ENCODE measurements at regions not wholly inside any gene's neighbourhood (a gene's known extent, or its start where the extent isn't known, plus 50 kb on each side); places are given as distances from the start of the nearest gene placed in this dataset.

DNA sequence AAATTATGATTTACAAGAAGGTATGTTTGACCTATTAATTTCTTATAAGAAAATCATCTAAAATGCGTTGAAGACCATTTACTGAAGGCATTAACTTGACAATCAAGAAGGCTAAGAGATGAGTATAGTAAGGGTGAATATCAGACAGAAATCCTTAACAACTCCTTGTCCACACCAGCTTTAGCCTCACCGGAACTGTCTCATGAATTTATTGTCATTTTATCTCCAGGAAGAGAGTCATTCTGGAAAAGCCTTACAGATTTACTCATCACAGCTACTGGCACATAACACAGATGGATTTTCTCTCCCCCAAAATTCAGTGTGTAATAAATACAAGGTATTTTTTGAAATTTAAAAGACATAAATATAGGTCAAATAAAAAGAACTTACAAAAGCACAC lies 129.4 kb upstream of the LSM8 start:
- Histone ChIP-seq H3K4me3 (no peak overlapping the region), H3K4me1 (ENCODE audit: control insufficient read depth, insufficient read depth, low read length) (no peaks in the 10 kb centered on the region; the same call in 1 of the 2 replicates), H3K79me2 (ENCODE audit: control insufficient read depth, insufficient read depth, low read length) (no peaks in the 10 kb centered on the region), H3K27me3 (replicated peaks in 1 of 2; ENCODE audit: control insufficient read depth in 2 of 2, insufficient read depth in 2 of 2, low read length in 1 of 2) (no peaks in the 10 kb centered on the region), H3K27ac (ENCODE audit: control insufficient read depth, insufficient read depth) (no peak overlapping the region), H3K9ac (ENCODE audit: control insufficient read depth, insufficient read depth, low read length) (no peak overlapping the region), H2AFZ (ENCODE audit: control insufficient read depth, low read depth, low read length) (no peak overlapping the region), H3K36me3 (ENCODE audit: control insufficient read depth in 2 of 2, insufficient read depth in 2 of 2, low read length in 1 of 2) (no peaks in the 10 kb centered on the region), H4K20me1 (ENCODE audit: control insufficient read depth, insufficient read depth) (no peaks in the 10 kb centered on the region), H3K4me2 (ENCODE audit: control insufficient read depth, insufficient read depth) (no peak overlapping the region), H3K9me3 (replicated peaks; ENCODE audit: control insufficient read depth, insufficient read depth, low read length) (no peaks in the 10 kb centered on the region)
- FAIRE-seq, result no peak
- ChIA-PET SMC1A (ENCODE audit: uncharacterized antibody, unreplicated experiment) (interaction anchor here (0.8 to 1.0 kb wide), 2 partner anchors 9 to 26 kb away, joined by 3 read pairs; no protein-coding TSS in a partner anchor), CTCF (no interaction called here), POLR2A (no interaction called here), RAD21 (ENCODE audit: unreplicated experiment) (no interaction called here)
- BruUV-seq (replicated peaks), result no TSS peak
- no peak for DNase-seq (ENCODE audit: low read depth, low spot score)
- TF ChIP-seq POU2F2 (IDR thresholded peaks at IDR 0.05; ENCODE audit: borderline replicate concordance, low read depth, low read length) (no peak), STAT1 (conservative IDR thresholded peaks at IDR 0.05) (no peak), NR2F1 (conservative IDR thresholded peaks at IDR 0.05) (no peak), HDGF (IDR thresholded peaks at IDR 0.05) (no peak), FOS (IDR thresholded peaks at IDR 0.05; ENCODE audit: borderline replicate concordance, extremely low read depth, insufficient read length) (no peak), SUPT20H (IDR thresholded peaks at IDR 0.05; ENCODE audit: borderline replicate concordance, control insufficient read depth, low read depth, low read length) (no peak)
- TF ChIP-seq, protein P1, sequence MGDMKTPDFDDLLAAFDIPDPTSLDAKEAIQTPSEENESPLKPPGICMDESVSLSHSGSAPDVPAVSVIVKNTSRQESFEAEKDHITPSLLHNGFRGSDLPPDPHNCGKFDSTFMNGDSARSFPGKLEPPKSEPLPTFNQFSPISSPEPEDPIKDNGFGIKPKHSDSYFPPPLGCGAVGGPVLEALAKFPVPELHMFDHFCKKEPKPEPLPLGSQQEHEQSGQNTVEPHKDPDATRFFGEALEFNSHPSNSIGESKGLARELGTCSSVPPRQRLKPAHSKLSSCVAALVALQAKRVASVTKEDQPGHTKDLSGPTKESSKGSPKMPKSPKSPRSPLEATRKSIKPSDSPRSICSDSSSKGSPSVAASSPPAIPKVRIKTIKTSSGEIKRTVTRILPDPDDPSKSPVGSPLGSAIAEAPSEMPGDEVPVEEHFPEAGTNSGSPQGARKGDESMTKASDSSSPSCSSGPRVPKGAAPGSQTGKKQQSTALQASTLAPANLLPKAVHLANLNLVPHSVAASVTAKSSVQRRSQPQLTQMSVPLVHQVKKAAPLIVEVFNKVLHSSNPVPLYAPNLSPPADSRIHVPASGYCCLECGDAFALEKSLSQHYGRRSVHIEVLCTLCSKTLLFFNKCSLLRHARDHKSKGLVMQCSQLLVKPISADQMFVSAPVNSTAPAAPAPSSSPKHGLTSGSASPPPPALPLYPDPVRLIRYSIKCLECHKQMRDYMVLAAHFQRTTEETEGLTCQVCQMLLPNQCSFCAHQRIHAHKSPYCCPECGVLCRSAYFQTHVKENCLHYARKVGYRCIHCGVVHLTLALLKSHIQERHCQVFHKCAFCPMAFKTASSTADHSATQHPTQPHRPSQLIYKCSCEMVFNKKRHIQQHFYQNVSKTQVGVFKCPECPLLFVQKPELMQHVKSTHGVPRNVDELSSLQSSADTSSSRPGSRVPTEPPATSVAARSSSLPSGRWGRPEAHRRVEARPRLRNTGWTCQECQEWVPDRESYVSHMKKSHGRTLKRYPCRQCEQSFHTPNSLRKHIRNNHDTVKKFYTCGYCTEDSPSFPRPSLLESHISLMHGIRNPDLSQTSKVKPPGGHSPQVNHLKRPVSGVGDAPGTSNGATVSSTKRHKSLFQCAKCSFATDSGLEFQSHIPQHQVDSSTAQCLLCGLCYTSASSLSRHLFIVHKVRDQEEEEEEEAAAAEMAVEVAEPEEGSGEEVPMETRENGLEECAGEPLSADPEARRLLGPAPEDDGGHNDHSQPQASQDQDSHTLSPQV (IDR thresholded peaks at IDR 0.05), result no peak
- in situ Hi-C loops (cut with MboI) (no loop called here), intact Hi-C loops (cut with micrococcal nuclease; ENCODE audit: unreplicated experiment) (no loop called here)
- WGBS (ENCODE audit: insufficient coverage, insufficient replicate concordance, low lambda C conversion rate, missing lambda C conversion rate), result 45% methylated on average over 2 of the region's 2 CpGs
- no peak for ATAC-seq
